HT-29 (cell line): ENCODE measurements at regions not wholly inside any gene's neighbourhood (a gene's known extent, or its start where the extent isn't known, plus 50 kb on each side); places are given as distances from the start of the nearest gene placed in this dataset. TPM values are rescaled to one million over a fixed set of nuclear protein-coding genes. Genes with fewer than 3 reads are reported as not detected.

Source experiments
- DNase-seq: peaks from one replicate; pipeline ENCODE4 v3.0.0-alpha.2; 2015; ENCODE audit warnings: low spot score
- small RNA-seq: library from RNA; depleted of rRNA; stranded (forward); fragments of <200 nt; gene quantifications from one replicate; pipeline ENCODE3, GENCODE V24; 2014

DNA sequence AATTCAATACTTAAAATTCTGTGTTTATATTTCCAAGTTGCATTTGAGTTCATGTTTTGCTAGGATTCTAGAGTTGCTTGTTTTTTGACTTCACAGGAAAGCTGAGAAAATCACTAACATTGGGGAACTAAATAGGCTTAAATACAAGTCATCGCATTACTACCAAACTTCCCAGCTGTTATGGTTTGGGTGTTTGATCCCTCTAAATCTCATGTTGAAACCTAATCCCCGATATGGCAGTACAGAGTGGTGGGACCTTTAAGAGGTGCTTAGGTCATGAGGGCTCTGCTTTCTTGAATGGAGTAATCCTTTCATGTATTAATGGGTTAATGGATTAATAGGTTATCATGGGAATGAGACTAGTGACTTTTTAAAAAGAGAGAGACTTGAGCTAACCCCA lies 77.2 kb upstream of the ARPP21 start:
- DNase-seq = no peak

GRCh38 chr3:35565048-35565447 lies 74.3 kb upstream of the ARPP21 start:
- DNase-seq = no peak

Small RNA genes in the stretch of these regions (small RNA-seq; reads per million reads assigned to genes)
- gene RNU6-243P = not detected
